K562 (cell line): ENCODE measurements at regions not wholly inside any gene's neighbourhood (a gene's known extent, or its start where the extent isn't known, plus 50 kb on each side); places are given as distances from the start of the nearest gene placed in this dataset.

Source experiments
- ATAC-seq: fragments of 200-7000 bp; cut with Tn5 transposase; 3 replicates; pipeline ENCODE4 v1.9.1; 2020; ENCODE audit warnings: moderate library complexity
- BruUV-seq: library from RNA; stranded (reverse); fragments of 400-500 nt; replicated peaks from 2 replicates; lab custom pipeline; 2021; lab: Mats Ljungman, UMichigan
- CTCF ChIA-PET: fragments of 300-600 bp; formaldehyde crosslinking; extraction: SDS; loops from one replicate; lab custom pipeline; 2021; ENCODE audit warnings: low intra/inter-chr PET ratio; lab: Yijun Ruan, JAX
- POLR2A ChIA-PET: fragments of 300-600, 350-650 bp; sonication (Branson Sonifier 250); formaldehyde crosslinking; extraction: SDS; loops from one replicate; lab custom pipeline; 2021; ENCODE audit warnings: antibody characterized with exemption, inconsistent platforms; lab: Yijun Ruan, JAX
- DNase-seq, 4 experiments: peaks; one replicate each; pipeline versions ENCODE4 v3.0.0 to v3.0.0-alpha.2; 2011 to 2018; ENCODE audit warnings: low spot score in 3 of 4, mixed read lengths in 3 of 4; ENCODE audit errors: extremely low read depth in 1 of 4
- FAIRE-seq: peaks from 2 replicates; lab custom pipeline; 2011; peaks lifted over from hg19 to GRCh38; lab: Jason Lieb, UNC
- H2AFZ ChIP-seq: 2 replicates; pipeline ENCODE4 v1.6.0; 2011; ENCODE audit warnings: low read depth, low read length, control low read depth, inconsistent platforms
- H3K27ac ChIP-seq: fragments of 200-600 bp; 3 replicates; pipeline ENCODE4 v1.8.0; 2011; ENCODE audit warnings: low read depth, mild to moderate bottlenecking, control low read depth, inconsistent platforms, low read length, moderate library complexity, mixed read lengths; ENCODE audit errors: extremely low read depth
- H3K27me3 ChIP-seq, 2 experiments: fragments of 300-600 bp in 1 of 2; 2 replicates in 1 of 2; 3 replicates in 1 of 2; pipeline versions ENCODE4 v1.6.0 to v1.8.0; 2011; ENCODE audit warnings: inconsistent platforms in 2 of 2, low read length in 2 of 2, mild to moderate bottlenecking in 1 of 2, mixed read lengths in 1 of 2, moderate library complexity in 1 of 2; ENCODE audit not compliant: control insufficient read depth in 2 of 2, insufficient read depth in 2 of 2
- H3K36me3 ChIP-seq: fragments of 300-600 bp; 3 replicates; pipeline ENCODE4 v1.8.0; 2011; ENCODE audit warnings: mild to moderate bottlenecking, low read length, inconsistent platforms; ENCODE audit not compliant: control insufficient read depth, insufficient read depth
- H3K4me1 ChIP-seq, 2 experiments: fragments of 200-600 bp in 1 of 2; replicated peaks in 1 of 2; 2 replicates in 1 of 2; 3 replicates in 1 of 2; pipeline versions ENCODE4 v1.5.1 to v1.8.0; 2011; ENCODE audit warnings: inconsistent platforms in 2 of 2, low read length in 2 of 2, mild to moderate bottlenecking in 1 of 2, mixed read lengths in 1 of 2, moderate library complexity in 1 of 2; ENCODE audit not compliant: control insufficient read depth in 2 of 2, insufficient read depth in 2 of 2
- H3K4me2 ChIP-seq: 2 replicates; pipeline ENCODE4 v1.6.1; 2011; ENCODE audit warnings: low read length, control low read depth, inconsistent platforms, mixed read lengths; ENCODE audit not compliant: insufficient read depth
- H3K4me3 ChIP-seq: fragments of 200-600 bp; sonication (generic), shearing (Covaris generic); 2 replicates; pipeline ENCODE4 v1.5.1; 2016; ENCODE audit warnings: control low read depth, inconsistent platforms
- H3K79me2 ChIP-seq: fragments of 200-600 bp; 3 replicates; pipeline ENCODE4 v1.8.0; 2011; ENCODE audit warnings: low read length, inconsistent platforms; ENCODE audit not compliant: control insufficient read depth, insufficient read depth
- H3K9ac ChIP-seq, 2 experiments: 2 replicates each; pipeline versions ENCODE4 v1.6.0 to v1.6.1; 2011; ENCODE audit warnings: low read depth in 2 of 2, low read length in 2 of 2, control low read depth in 1 of 2, inconsistent platforms in 1 of 2, mild to moderate bottlenecking in 1 of 2, mixed read lengths in 1 of 2; ENCODE audit not compliant: insufficient read depth in 1 of 2
- H3K9me1 ChIP-seq: one replicate; pipeline ENCODE4 v1.6.0; 2011; ENCODE audit warnings: inconsistent platforms, mild to moderate bottlenecking, low read length, moderate library complexity; ENCODE audit not compliant: control insufficient read depth, insufficient read depth
- H3K9me3 ChIP-seq: replicated peaks from 2 replicates; pipeline ENCODE4 v1.5.1; 2011; ENCODE audit warnings: low read depth, low read length, inconsistent platforms; ENCODE audit not compliant: control insufficient read depth, insufficient read depth
- H4K20me1 ChIP-seq: replicated peaks from 2 replicates; pipeline ENCODE4 v1.6.1; 2011; ENCODE audit warnings: low read length, inconsistent platforms, mixed read lengths; ENCODE audit not compliant: control insufficient read depth, insufficient read depth
- ELF2 ChIP-seq: fragments of 250-450 bp; sonication (Bioruptor Pico); IDR thresholded peaks from 2 replicates; pipeline ENCODE4 v1.5.0; 2021; ENCODE audit warnings: mild to moderate bottlenecking
- EWSR1 ChIP-seq: fragments of 450-650 bp; IDR thresholded peaks from 2 replicates; pipeline ENCODE4 v1.6.1; 2018; ENCODE audit warnings: borderline replicate concordance, mild to moderate bottlenecking, low read depth, moderate library complexity; ENCODE audit not compliant: partially characterized antibody
- KLF6 ChIP-seq: fragments of 250-450 bp; sonication (Bioruptor Pico); IDR thresholded peaks from 2 replicates; pipeline ENCODE4 v1.4.0; 2020; ENCODE audit warnings: mild to moderate bottlenecking, moderate library complexity, borderline replicate concordance
- POLR2A ChIP-seq: fragments of 450-650 bp; conservative IDR thresholded peaks from 2 replicates; pipeline ENCODE4 v1.6.1; 2016
- SETDB1 ChIP-seq: IDR thresholded peaks from one replicate; pipeline ENCODE4 v1.6.1; 2012; ENCODE audit warnings: low read length, control low read depth, inconsistent platforms
- XRCC3 ChIP-seq: fragments of 450-650 bp; IDR thresholded peaks from 2 replicates; pipeline ENCODE4 v1.6.1; 2017; ENCODE audit warnings: mild to moderate bottlenecking, moderate library complexity
- ZNF589 ChIP-seq: fragments of 200-800 bp; sonication (Bioruptor generic); IDR thresholded peaks from 2 replicates; pipeline ENCODE4 v1.6.1; 2016; ENCODE audit warnings: low read depth, missing genetic modification characterization, missing compliant biosample characterization
- WGBS: fragments of 100-300 bp; shearing (Covaris generic); methylation state at CpG from one replicate; pipeline ENCODE4 v1.1.6; 2016; ENCODE audit warnings: low coverage, mixed read lengths; ENCODE audit not compliant: insufficient coverage; ENCODE audit errors: missing lambda C conversion rate; 5-methylcytosine and 5-hydroxymethylcytosine counted together
- in situ Hi-C: fragments of 300-500 bp; cut with MboI; formaldehyde crosslinking; loops from 4 replicates; pipeline ENCODE4 v1.15.0; 2018; ENCODE audit warnings: inconsistent platforms, mixed read lengths
- intact Hi-C: fragments of 100-400 bp; cut with micrococcal nuclease; formaldehyde crosslinking; loops from 2 replicates; pipeline ENCODE4 v1.14.2; 2022
- TF ChIP-seq, protein P1 (sequence below): fragments of 450-650 bp; IDR thresholded peaks from 2 replicates; pipeline ENCODE4 v1.6.1; 2016; ENCODE audit warnings: antibody characterized with exemption
- TF ChIP-seq, protein P2 (sequence below): IDR thresholded peaks from 2 replicates; pipeline ENCODE4 v1.6.1; 2011; ENCODE audit not compliant: insufficient read length; ENCODE audit errors: extremely low read depth
- TF ChIP-seq, protein P3 (sequence below): fragments of 200-800 bp; sonication (Bioruptor generic); IDR thresholded peaks from 2 replicates; pipeline ENCODE4 v1.6.1; 2017; ENCODE audit warnings: missing genetic modification characterization, missing compliant biosample characterization

DNA sequence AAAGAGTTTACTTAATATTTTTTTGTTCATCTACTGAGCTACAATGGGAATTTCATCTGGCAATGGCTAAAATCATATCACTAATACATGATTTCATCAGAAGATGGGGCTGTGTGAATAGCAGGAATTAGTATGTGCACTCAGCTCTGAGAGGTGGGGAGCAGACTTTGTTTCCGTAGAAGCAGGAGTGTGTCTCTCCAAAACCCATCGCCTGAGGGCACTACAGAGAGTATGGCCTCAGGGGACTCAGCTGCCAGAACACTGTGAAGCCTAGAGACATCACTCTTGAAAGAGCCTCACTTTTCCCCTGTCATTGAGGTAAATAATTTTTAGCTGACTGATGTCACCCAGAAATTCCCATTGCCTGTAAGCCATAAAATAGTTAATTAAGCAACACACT is 261.4 kb upstream of the ISX start (continued):
- TF ChIP-seq, protein P1, sequence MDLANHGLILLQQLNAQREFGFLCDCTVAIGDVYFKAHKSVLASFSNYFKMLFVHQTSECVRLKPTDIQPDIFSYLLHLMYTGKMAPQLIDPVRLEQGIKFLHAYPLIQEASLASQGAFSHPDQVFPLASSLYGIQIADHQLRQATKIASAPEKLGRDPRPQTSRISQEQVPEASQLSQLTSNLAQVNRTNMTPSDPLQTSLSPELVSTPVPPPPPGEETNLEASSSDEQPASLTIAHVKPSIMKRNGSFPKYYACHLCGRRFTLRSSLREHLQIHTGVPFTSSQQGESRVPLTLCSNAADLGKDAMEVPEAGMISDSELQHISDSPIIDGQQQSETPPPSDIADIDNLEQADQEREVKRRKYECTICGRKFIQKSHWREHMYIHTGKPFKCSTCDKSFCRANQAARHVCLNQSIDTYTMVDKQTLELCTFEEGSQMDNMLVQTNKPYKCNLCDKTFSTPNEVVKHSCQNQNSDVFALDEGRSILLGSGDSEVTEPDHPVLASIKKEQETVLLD, result no peak
- no peak for TF ChIP-seq ZNF589 (CRISPR knock-in tag)
- TF ChIP-seq, all 486 proteins: peak for 2

DNA sequence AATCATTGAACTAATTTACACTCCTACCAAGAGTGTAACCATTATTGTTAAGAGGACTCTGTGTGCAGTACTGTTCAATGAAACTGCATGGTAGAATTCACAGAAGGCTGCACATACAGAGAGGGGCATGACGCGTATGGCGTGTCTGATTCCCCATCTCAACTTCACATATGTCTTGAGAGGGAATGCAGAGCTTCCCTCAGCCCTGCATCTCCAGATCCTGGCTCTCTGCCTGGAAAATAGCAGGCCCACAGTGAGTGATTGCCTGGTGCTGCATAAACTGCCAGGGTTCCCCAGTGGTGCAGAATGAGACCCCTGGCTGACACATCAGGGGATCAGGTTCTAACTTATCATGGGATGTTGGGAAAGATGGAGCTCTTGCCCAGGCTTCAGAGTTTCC is 260.2 kb upstream of the ISX start:
- no peaks in the 10 kb centered on the region for H3K27me3 ChIP-seq
- no peaks in the 10 kb centered on the region for H4K20me1 ChIP-seq
- no peaks in the 10 kb centered on the region for H3K36me3 ChIP-seq
- no peak overlapping the region for H3K9ac ChIP-seq
- no peak overlapping the region for H2AFZ ChIP-seq
- DNase-seq (no peak), FAIRE-seq (no peak), ATAC-seq (no peak)
- BruUV-seq, result no TSS peak
- no peak overlapping the region for H3K27ac ChIP-seq
- H3K79me2 ChIP-seq, result no peaks in the 10 kb centered on the region
- CTCF ChIA-PET, result no interaction called here
- no peak overlapping the region for H3K4me3 ChIP-seq
- TF ChIP-seq KLF6 (no peak), XRCC3 (no peak), POLR2A (no peak), EWSR1 (no peak), ELF2 (CRISPR knock-in tag) (no peak), SETDB1 (no peak)
- TF ChIP-seq, protein P2, sequence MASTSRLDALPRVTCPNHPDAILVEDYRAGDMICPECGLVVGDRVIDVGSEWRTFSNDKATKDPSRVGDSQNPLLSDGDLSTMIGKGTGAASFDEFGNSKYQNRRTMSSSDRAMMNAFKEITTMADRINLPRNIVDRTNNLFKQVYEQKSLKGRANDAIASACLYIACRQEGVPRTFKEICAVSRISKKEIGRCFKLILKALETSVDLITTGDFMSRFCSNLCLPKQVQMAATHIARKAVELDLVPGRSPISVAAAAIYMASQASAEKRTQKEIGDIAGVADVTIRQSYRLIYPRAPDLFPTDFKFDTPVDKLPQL, result no peak
- TF ChIP-seq, protein P3, sequence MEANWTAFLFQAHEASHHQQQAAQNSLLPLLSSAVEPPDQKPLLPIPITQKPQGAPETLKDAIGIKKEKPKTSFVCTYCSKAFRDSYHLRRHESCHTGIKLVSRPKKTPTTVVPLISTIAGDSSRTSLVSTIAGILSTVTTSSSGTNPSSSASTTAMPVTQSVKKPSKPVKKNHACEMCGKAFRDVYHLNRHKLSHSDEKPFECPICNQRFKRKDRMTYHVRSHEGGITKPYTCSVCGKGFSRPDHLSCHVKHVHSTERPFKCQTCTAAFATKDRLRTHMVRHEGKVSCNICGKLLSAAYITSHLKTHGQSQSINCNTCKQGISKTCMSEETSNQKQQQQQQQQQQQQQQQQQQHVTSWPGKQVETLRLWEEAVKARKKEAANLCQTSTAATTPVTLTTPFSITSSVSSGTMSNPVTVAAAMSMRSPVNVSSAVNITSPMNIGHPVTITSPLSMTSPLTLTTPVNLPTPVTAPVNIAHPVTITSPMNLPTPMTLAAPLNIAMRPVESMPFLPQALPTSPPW (CRISPR knock-in tag), result no peak
- H3K4me1 ChIP-seq, result no peaks in the 10 kb centered on the region
- no peaks in the 10 kb centered on the region for H3K9me1 ChIP-seq
- intact Hi-C loops, result no loop called here
- no peaks in the 10 kb centered on the region for H3K9me3 ChIP-seq
- no peak overlapping the region for H3K4me2 ChIP-seq
- 0% methylated on average over 3 of the region's 3 CpGs for WGBS
- in situ Hi-C loops, result no loop called here
- POLR2A ChIA-PET, result no interaction called here
